Astrocyte of the cerebellum (primary cell): ENCODE measurements at regions not wholly inside any gene's neighbourhood (a gene's known extent, or its start where the extent isn't known, plus 50 kb on each side); places are given as distances from the start of the nearest gene placed in this dataset.
"Not testable (repeated sequence)": the region's sequence is repeated elsewhere in the genome, so short reads cannot be mapped to it uniquely, and the experiment has no call there.

Experiments
- DNase-seq: peaks from one replicate; pipeline ENCODE4 v3.0.0-alpha.2; 2011; ENCODE audit warnings: low read depth
- H3K4me3 ChIP-seq: 2 replicates; pipeline ENCODE4 v1.5.1; 2011; ENCODE audit warnings: mild to moderate bottlenecking, low read depth, low read length, moderate library complexity
- CTCF ChIP-seq: IDR thresholded peaks from 2 replicates; pipeline ENCODE4 v1.5.1; 2012; ENCODE audit warnings: low read length, low read depth, moderate library complexity, mild to moderate bottlenecking; ENCODE audit errors: missing control alignments
- in situ Hi-C: cut with HindIII; loops from 2 replicates; pipeline ENCODE4 v1.10.0; 2017; ENCODE audit warnings: low sequenced_read_pairs

DNA sequence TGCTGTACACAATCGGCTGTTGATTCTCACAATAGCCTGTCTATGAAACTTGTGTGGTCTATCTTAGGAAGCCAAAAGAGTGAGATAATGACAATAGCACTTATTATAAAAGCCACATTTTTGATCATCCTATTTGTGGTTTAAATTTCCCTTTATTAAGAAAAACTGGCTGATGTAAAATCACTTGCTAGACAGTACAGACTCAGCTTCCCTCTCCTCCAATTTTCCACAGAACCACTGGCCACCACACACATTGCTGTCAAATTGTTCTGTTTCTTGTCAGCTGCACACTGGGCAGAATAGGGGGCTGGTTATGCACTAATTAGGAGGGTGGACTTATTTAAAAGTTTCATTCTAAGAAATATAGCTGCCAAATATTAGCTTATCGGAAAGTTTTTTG is 425.9 kb downstream of the EPHA3 start:
- DNase-seq, result no peak
- in situ Hi-C loops, result no loop called here
- H3K4me3 ChIP-seq, result no peak overlapping the region
- no peak for TF ChIP-seq CTCF

GRCh38 chr3:89554587-89554986 is 447.2 kb downstream of the EPHA3 start:
- H3K4me3 ChIP-seq, in situ Hi-C loops, DNase-seq: not testable (repeated sequence)

GRCh38 chr3:89558711-89559110 is 451.3 kb downstream of the EPHA3 start:
- DNase-seq, result no peak
- TF ChIP-seq CTCF, result no peak
- in situ Hi-C loops, result no loop called here
- no peak overlapping the region for H3K4me3 ChIP-seq

DNA sequence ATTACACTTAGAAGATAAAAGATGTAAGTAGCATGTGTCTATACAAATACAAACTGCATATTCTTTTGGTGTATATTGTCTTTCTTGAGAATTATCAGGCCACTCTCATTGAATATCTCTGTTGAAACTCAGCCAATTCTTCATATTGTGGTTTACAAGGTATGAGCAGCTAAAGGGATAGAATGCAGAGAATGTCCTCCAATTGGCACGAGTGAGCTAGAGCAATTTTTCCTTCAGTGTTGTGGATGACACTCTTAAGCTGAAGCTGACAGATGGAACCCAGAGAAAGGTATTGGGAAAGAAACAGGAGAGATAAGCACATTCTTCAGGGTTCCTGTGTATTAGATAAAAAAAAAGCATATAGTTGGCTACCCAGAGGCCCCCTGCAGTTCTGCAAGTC is 453.1 kb downstream of the EPHA3 start:
- no peak for TF ChIP-seq CTCF
- peak; percentile 77 for DNase-seq
- in situ Hi-C loops, result no loop called here
- H3K4me3 ChIP-seq, result no peak overlapping the region

DNA sequence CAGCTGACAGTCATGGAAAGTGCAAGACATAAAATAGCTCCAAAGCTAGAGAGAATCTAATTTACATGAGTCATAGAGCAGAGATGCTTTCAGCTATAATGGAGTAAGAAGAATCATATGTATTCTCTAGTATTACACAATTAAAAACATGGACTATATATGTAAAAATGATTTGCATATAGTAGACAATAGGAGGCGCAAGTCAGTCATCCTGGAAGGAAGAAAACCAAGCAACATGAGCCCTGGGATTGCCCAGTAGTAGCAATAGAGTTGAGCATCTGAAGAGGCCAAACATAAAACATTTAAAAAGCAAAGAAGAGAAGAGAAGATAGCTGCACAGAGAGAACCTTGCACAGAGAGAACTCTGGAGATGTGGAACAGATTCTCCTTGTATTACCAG is 455.0 kb downstream of the EPHA3 start:
- in situ Hi-C loops, result no loop called here
- no peak for TF ChIP-seq CTCF
- DNase-seq, result no peak
- no peak overlapping the region for H3K4me3 ChIP-seq

- in situ Hi-C loops, result no loop called here
- no peak for DNase-seq
- no peak overlapping the region for H3K4me3 ChIP-seq
- no peak for TF ChIP-seq CTCF
These were observed 457.7 kb downstream of the EPHA3 start for GRCh38 chr3:89565098-89565497.

- no peak for TF ChIP-seq CTCF
- no peak for DNase-seq
- no peak overlapping the region for H3K4me3 ChIP-seq
- in situ Hi-C loops, result no loop called here
These were observed 463.0 kb downstream of the EPHA3 start for GRCh38 chr3:89570465-89570864.
